ENCODE measurements at regions not wholly inside any gene's neighbourhood (a gene's known extent, or its start where the extent isn't known, plus 50 kb on each side); places are given as distances from the start of the nearest gene placed in this dataset.

DNA sequence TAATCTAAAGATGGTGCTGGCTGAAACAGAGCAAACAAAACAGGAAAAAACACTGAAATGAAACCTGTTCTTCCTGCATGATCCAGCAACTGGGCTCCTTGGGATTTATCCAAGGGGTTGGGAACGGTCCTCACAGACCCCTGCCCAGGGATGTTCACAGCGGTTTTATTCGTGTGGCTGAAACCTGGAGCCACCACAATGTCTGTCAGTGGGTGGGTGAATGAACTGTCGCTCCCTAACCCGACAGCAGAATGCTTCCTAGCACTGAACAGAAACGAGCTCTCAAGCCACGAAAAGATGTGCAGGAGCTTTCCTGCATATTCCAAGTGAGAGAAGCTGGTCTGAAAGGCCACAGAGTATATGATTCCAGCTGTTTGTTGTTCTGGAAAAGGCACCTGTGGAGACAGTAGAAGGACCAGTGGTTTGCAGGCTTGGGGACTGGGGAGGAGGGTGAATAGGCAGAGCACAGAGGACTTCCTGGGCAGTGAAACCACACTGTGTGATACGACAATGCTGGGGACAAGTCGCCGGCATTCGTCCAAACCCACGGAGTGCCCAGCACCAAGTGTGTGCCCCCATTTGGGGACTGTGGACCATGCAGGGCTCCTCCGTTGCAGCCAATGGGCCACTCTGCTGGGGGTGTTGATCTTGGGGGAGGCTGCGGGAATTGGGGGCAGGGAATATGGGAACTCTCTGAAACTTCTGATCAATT lies 73.9 kb downstream of the TEX29 start:
- Histone ChIP-seq H3K4me3 (no peak overlapping the region), H3K9ac (ENCODE audit: insufficient read depth in 1 of 2, low read length in 2 of 2) (no peak overlapping the region), H3K27ac (ENCODE audit: low read depth in 1 of 2, low read length in 1 of 2) (no peak overlapping the region), H3K27me3 (ENCODE audit: control insufficient read depth in 3 of 3, insufficient read depth in 3 of 3, low read length in 2 of 3) (peaks cover 0 to 3% (median 0%) of the 10 kb centered on the region in 3 donors), H3K36me3 (ENCODE audit: control insufficient read depth in 4 of 4, insufficient read depth in 4 of 4, low read length in 4 of 4) (no peaks in the 10 kb centered on the region), H3K4me1 (ENCODE audit: control insufficient read depth in 5 of 5, insufficient read depth in 5 of 5, low read length in 5 of 5) (peaks cover 0 to 22% (median 0%) of the 10 kb centered on the region in 5 donors), H3K9me3 (ENCODE audit: control insufficient read depth in 4 of 4, insufficient read depth in 3 of 4, low read length in 3 of 4) (peaks cover 0 to 3% (median 0%) of the 10 kb centered on the region in 4 donors)
- TF ChIP-seq, protein P1, sequence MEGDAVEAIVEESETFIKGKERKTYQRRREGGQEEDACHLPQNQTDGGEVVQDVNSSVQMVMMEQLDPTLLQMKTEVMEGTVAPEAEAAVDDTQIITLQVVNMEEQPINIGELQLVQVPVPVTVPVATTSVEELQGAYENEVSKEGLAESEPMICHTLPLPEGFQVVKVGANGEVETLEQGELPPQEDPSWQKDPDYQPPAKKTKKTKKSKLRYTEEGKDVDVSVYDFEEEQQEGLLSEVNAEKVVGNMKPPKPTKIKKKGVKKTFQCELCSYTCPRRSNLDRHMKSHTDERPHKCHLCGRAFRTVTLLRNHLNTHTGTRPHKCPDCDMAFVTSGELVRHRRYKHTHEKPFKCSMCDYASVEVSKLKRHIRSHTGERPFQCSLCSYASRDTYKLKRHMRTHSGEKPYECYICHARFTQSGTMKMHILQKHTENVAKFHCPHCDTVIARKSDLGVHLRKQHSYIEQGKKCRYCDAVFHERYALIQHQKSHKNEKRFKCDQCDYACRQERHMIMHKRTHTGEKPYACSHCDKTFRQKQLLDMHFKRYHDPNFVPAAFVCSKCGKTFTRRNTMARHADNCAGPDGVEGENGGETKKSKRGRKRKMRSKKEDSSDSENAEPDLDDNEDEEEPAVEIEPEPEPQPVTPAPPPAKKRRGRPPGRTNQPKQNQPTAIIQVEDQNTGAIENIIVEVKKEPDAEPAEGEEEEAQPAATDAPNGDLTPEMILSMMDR (IDR thresholded peaks at IDR 0.05; ENCODE audit: control extremely low read depth, extremely low read depth), result no peak
- WGBS, 2 donors, result 88 to 92% methylated on average over 14 of the region's 14 CpGs
- ATAC-seq (ENCODE audit: insufficient read depth, low FRiP score) (no peak), DNase-seq (no peak)

- Histone ChIP-seq H3K27me3 (ENCODE audit: control insufficient read depth in 3 of 3, insufficient read depth in 3 of 3, low read length in 2 of 3) (peaks cover 0 to 3% (median 3%) of the 10 kb centered on the region in 3 donors), H3K27ac (ENCODE audit: low read depth in 1 of 2, low read length in 1 of 2) (no peak overlapping the region), H3K4me3 (no peak overlapping the region), H3K4me1 (ENCODE audit: control insufficient read depth in 5 of 5, insufficient read depth in 5 of 5, low read length in 5 of 5) (peaks cover 0 to 17% (median 0%) of the 10 kb centered on the region in 5 donors), H3K36me3 (ENCODE audit: control insufficient read depth in 4 of 4, insufficient read depth in 4 of 4, low read length in 4 of 4) (no peaks in the 10 kb centered on the region), H3K9ac (ENCODE audit: insufficient read depth in 1 of 2, low read length in 2 of 2) (no peak overlapping the region), H3K9me3 (ENCODE audit: control insufficient read depth in 4 of 4, insufficient read depth in 3 of 4, low read length in 3 of 4) (peaks cover 0 to 3% (median 0%) of the 10 kb centered on the region in 4 donors)
- ATAC-seq (ENCODE audit: insufficient read depth, low FRiP score) (no peak), DNase-seq (no peak)
- WGBS, 2 donors, result 93 to 95% methylated on average over 9 of the region's 9 CpGs
- TF ChIP-seq, protein P1 (IDR thresholded peaks at IDR 0.05; ENCODE audit: control extremely low read depth, extremely low read depth), result no peak
Observed at GRCh38 chr13:111395511-111396393, 75.3 kb downstream of the TEX29 start.

GRCh38 chr13:111396457-111396856 lies 76.0 kb downstream of the TEX29 start:
- WGBS, 2 donors, result 90 to 92% methylated on average over 12 of the region's 12 CpGs
- no peak for ATAC-seq (ENCODE audit: insufficient read depth, low FRiP score)
- peaks cover 0 to 3% (median 3%) of the 10 kb centered on the region in 3 donors for H3K27me3 ChIP-seq (ENCODE audit: control insufficient read depth in 3 of 3, insufficient read depth in 3 of 3, low read length in 2 of 3)
- H3K4me3 ChIP-seq, result no peak overlapping the region
- no peaks in the 10 kb centered on the region for H3K36me3 ChIP-seq (ENCODE audit: control insufficient read depth in 4 of 4, insufficient read depth in 4 of 4, low read length in 4 of 4)
- TF ChIP-seq, protein P1 (IDR thresholded peaks at IDR 0.05; ENCODE audit: control extremely low read depth, extremely low read depth), result no peak
- H3K27ac ChIP-seq (ENCODE audit: low read depth in 1 of 2, low read length in 1 of 2), result no peak overlapping the region
- H3K4me1 ChIP-seq (ENCODE audit: control insufficient read depth in 5 of 5, insufficient read depth in 5 of 5, low read length in 5 of 5), result peaks cover 0 to 17% (median 0%) of the 10 kb centered on the region in 5 donors
- H3K9ac ChIP-seq (ENCODE audit: insufficient read depth in 1 of 2, low read length in 2 of 2), result no peak overlapping the region
- H3K9me3 ChIP-seq (ENCODE audit: control insufficient read depth in 4 of 4, insufficient read depth in 3 of 4, low read length in 3 of 4), result peaks cover 0 to 3% (median 0%) of the 10 kb centered on the region in 4 donors
- DNase-seq, result no peak
